Right lung (tissue), 2 donors: ENCODE measurements at regions not wholly inside any gene's neighbourhood (a gene's known extent, or its start where the extent isn't known, plus 50 kb on each side); places are given as distances from the start of the nearest gene placed in this dataset.
A peak's percentile ranks its signal among the peaks of the same experiment; 100 is the strongest.
"Not testable (repeated sequence)": the region's sequence is repeated elsewhere in the genome, so short reads cannot be mapped to it uniquely, and the experiment has no call there.

Source experiments
- DNase-seq, 2 donors: peaks; one replicate each; pipeline ENCODE4 v3.0.0-alpha.2; 2013

DNA sequence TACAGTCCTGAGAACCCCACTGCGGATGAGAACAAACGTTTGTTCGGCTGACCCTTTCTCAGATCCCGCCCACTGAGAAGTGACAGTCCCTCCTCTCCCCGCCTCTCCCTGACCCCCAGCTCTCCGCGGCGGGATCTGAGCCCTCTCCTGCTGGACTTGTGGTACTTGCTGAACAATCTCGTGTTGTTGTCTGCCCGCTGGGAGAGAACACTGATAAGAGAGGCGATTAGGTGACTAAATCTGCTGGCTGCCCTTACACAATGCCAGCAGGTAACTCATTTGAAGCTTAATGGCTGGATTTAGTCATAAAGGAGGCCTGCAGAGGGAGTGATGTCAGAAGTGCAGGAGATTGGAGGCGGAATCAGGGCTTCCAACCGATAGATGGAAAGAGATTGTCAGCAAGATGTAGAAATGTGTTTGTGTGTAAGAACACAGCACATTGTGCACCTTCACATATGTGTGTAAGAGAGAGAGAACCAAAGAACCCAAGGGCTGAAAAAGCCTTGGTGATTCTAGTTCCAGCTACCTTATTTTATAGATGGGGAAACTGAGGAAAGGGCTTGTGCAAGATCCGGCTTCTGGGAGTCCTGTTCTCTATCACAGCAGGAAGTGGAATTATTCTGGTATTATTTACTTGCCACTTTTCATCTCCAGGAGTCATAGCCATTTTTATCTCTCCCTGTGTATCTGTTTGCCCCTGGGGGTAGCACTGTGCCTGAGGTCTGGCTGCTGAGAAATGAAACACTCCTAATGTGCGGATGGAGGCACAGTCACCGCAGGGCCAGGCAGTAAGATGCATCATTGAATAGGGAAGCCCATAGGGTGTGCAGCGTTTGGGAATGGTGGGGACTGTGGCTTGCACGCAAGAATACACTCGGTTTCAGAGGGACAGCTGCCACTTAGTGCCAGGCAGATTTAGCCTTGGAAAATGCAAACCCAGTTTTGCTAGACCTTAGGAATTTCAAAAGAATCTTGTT lies 203.7 kb upstream of the MSX2 start:
- no peak for DNase-seq

GRCh38 chr5:174521449-174521848 lies 202.9 kb upstream of the MSX2 start:
- no peak for DNase-seq

DNA sequence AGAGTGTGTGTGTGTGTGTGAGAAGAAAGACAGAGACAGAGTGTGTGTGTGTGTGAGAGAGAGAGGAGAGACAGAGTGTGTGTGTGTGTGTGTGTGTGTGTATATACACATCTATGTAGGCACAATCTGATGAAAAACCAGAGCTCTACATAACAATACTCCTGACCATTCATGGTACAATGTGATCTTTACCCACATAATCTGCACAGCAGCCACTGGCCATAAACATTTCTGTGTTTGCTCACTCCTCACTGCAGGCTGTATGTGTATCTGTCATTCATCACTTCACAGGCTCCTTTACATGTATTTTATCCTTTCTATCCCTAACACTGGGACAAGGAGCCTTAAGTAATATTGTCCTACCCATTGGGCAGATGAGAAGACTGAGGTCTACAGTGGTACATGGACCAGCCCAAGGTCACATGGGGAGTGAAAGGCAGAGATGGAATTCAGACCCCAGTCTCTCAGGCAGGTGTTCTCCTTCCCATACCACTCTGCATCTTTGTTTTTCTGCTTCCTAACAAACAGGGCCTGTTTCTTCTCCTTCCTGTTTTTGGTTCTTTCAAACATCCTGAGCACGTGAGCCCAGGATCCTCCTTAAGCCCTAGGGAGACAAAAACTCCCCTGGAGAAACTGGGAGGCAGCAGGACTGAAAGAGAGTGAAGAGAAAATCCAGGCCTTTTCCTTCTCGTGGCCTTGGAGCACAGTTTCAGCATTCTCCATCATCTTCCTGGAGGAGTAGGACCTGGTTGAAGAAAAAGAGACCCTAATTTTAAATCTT lies 201.7 kb upstream of the MSX2 start:
- DNase-seq = no peak

- no peak for DNase-seq
These were observed 200.9 kb upstream of the MSX2 start for GRCh38 chr5:174523311-174524071.

DNA sequence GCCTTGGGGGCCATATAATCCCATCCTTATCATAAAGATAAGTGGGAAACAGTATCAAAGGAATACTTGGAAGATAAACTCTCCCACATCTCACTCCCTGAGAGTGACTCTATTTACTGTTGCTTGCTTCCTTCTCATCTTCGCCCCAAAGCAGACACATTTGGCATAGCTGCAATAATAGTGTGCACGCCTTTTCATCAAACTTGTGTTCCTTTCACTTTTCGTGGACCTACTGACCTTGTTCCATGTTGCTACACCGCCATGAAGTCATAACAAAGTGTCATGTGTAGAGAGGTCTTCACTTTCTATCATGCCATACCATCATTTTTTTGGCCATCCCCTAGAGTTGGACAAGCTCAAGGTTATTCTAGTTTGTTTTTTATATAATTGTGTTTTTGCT lies 200.0 kb upstream of the MSX2 start:
- no peak for DNase-seq

- DNase-seq = no peak
These were observed 198.2 kb upstream of the MSX2 start for GRCh38 chr5:174526177-174526576.

- DNase-seq = peak; percentile 36 to 55
These were observed 196.4 kb upstream of the MSX2 start for GRCh38 chr5:174527916-174528540.

DNA sequence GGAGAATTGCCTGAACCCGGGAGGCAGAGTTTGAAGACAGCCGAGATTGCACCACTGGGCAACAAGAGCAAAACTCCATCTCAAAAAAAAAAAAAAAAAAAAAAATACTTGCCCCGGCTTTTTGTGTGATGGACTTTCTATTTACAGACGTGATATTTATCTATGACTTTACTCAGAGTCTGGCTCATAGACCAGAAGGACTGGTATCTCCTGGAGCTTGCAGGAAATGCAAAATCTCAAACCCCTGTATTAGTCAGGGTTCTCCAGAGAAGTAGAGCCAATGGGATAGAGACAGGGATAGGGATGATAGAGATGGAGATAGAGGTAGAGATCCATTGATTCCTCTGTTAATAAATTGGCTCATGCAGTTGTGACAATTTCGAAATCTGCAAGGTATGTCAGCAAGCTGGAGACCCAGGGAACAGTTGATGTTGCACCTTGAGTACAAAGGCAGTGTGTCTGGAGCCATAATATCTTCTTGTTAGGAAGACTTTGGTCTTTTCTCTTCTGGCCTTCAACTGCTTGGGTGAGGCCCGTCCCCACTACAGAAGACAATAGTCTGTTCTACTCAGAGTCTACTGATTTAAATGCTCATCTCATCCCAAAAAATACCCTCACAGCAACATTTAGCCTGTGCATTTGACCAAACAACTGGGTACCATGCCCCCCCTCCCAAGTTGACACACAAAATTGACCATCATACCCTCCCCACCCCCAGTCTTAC lies 195.4 kb upstream of the MSX2 start:
- DNase-seq = no peak

DNA sequence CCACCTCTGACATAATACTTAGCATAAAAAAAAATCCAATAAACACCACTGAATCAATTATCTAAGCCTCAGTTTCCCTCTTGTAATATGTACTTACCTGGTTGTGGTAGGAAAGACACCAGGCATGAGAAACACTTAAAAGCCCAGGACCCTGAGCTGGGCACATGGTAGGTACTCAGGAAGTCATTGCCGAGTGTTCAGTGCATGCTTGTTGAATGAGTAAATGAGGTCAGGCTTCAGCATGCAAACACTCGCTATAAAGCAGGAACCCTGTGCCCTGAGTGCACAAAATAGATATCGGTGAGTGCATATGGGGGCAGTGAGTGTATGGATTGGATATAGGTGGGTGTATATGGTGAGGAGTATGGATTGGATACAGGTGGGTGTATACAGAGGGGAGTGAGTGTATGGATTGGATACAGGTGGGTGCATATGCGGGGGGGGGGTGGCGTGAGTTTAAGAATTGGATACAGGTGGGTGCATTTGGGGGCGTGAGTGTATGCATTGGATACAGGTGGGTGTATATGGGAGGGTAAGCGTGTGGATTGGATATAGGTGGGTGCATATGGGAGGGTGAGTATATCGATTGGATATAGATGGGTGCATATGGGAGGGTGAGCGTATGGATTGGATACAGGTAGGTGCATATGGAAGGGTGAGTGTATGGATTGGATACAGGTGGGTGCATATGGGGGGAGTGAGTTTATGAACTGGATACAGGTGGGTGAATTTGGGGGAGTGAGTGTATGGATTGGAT lies 194.3 kb upstream of the MSX2 start:
- DNase-seq = no peak

DNA sequence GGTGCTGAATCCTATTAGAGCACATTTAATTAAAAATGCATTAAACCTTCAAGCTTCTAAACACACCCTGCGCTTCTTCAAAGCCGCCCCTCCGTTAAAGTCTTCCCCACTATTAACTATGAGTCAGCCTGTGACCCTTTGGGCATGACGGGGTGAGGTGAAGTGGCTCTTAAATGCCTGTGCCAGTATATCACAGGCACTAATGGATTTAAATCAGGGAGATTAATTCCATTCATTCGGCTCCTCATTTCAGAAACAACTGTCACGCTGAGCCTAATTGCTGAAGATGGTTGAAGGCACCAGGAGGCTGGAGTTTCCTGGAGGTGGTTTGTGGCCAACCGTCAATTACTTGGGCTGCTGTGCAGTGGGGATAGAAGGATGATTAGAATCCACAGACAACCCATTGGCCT lies 192.6 kb upstream of the MSX2 start:
- no peak for DNase-seq

DNA sequence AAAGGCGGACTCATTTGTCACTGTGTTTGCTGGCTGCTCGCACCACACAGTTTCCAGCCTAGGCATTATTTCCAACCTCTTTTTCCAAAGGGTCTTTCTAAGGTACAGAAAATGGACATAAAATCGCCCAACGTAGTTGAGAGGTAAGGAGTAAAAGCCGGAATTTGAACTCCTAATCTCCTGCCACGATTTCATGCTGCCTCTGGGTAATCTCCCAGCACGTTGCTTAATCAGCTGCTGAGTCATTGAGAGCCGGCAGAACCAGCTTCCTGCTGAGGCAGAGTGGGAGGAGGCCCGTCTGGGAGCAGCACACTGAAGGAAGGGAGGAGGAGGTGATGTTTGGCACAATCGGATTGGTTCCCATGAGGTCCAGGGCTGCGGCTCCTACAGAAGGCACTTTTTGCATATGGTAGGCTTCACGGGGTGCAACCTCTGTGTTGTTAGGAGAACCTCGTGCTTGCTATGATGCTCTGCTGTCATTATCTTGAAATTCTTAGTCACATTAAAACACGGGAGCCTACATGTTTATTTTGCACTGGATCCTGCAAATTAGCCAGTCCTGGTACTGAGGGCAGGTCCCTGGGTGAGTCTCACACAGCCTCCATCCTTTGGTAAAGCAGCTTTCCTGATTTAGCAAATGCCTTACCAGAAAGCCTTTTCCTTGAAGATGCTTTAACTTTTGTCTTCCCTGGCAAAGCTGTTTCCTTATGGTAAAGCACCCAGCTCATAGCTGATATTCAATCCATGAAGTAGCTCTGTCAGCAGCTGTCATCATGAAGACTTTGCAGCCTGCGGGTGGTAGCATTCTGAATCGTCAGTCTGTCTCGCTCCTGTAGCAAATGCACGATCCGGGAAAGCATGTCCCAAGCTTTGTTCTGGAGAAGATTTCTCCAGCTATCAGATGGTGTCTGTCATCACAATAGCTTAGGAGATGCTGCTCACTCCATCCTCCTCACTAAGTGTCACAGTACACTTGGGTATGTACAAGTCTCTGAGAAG lies 191.6 kb upstream of the MSX2 start:
- peak; percentile 36 to 46 for DNase-seq

DNA sequence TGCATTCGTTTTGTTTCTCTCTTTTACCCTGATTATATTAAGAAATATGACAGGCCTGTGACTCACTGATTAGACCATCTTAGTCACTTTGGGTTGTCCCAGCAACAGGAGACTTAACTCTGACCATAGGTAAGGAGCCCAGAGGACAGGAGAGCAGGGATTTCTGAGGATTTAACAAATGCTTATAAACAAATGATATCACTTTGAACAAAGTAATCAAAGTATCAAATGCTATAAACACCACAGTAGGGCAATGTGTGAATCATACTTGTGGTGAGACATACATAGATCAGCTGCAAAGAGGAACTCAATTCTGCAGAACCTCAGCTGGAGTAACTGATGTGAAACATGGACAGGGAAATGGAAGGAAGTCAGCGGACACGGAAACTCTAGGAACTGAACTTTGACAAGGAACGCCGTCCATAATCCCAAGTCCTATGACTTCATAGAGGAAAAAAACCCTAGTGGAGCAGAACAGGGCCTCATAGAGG lies 190.6 kb upstream of the MSX2 start:
- DNase-seq = no peak

DNA sequence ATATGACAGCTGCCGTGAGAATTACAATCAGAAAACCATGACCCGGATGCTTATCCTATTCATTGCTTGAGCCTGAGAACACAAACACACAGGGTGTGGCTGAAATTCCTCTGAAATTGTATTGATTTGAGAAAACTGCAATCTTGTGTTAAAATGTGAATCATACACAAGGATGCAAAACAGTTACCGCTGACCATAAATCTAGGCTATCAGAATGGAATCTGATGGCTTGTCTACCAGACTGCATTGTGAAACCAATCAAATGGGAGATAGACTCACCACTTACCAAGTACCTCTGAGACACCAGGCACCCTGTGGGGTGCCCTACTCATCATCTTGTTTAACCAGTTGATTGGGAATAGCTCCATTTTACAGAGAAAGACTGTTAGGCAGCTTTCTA lies 188.7 kb upstream of the MSX2 start:
- no peak for DNase-seq

DNA sequence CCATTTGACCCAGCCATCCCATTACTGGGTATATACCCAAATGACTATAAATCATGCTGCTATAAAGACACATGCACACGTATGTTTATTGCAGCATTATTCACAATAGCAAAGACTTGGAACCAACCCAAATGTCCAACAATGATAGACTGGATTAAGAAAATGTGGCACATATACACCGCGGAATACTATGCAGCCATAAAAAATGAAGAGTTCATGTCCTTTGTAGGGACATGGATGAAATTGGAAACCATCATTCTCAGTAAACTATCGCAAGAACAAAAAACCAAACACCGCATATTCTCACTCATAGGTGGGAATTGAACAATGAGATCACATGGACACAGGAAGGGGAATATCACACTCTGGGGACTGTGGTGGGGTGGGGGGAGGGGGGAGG lies 184.6 kb upstream of the MSX2 start:
- not testable (repeated sequence) for DNase-seq

- no peak for DNase-seq
These were observed 182.3 kb upstream of the MSX2 start for GRCh38 chr5:174542037-174542436.

DNA sequence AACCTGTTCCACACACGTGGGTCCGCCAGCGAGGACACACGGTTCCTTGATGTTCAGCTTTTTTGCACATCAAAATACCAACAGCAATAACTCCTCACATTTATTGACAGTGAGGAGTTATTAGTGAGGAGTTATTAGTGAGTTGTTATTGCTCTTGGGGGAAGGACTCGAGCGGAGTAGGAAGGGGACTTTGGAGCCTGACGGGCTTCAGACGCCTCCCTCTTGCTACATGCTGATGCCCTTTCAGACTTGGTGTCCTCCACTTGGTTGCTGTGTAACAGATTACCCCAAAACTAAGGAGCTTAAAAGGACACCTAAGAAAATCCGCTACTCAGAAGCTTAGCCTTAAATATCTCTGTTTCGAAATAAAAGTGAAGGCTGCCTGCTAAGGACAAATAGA lies 181.9 kb upstream of the MSX2 start:
- DNase-seq = no peak

- DNase-seq = no peak
These were observed 178.5 kb upstream of the MSX2 start for GRCh38 chr5:174545926-174546325.

- no peak for DNase-seq
These were observed 176.6 kb upstream of the MSX2 start for GRCh38 chr5:174547814-174548213.

DNA sequence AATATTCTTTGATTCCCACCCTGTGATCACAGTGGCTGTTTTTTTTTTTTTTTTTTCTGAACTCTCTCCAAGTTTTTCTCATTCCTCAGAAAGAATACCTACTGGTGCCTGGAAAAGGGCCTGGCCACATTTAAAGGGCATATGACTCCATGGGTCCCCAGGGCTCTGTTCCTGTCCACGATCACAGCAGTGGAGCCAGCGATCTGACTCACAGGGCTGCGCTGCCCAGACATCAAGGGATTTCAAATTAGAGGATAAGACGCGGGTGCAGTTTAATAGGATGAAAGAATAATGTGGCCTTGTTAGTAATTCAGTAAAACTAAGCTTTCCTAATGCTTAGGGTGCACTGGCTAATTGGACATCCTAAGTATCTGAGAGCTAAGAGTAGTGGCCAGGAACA lies 175.1 kb upstream of the MSX2 start:
- DNase-seq = no peak
